ENCODE measurements at regions not wholly inside any gene's neighbourhood (a gene's known extent, or its start where the extent isn't known, plus 50 kb on each side); places are given as distances from the start of the nearest gene placed in this dataset.

GRCh38 chr7:98679741-98680140 lies 62.7 kb downstream of the NPTX2 start:
- ATAC-seq = no peak
- Mint-ChIP-seq H3K4me1 (no peaks in the 10 kb centered on the region), H3K9me3 (peaks cover 4% of the 10 kb centered on the region), H3K36me3 (no peaks in the 10 kb centered on the region), H3K27ac (no peak overlapping the region), H3K4me3 (no peak overlapping the region)
- DNase-seq (ENCODE audit: low spot score in 2 of 2) = no peak

- Mint-ChIP-seq H3K27ac (no peak overlapping the region), H3K4me3 (no peak overlapping the region), H3K9me3 (peaks cover 18% of the 10 kb centered on the region), H3K36me3 (no peaks in the 10 kb centered on the region), H3K4me1 (no peaks in the 10 kb centered on the region)
- DNase-seq (ENCODE audit: low spot score in 2 of 2) = no peak
- ATAC-seq = no peak
Measured at GRCh38 chr7:98681511-98681910, 64.4 kb downstream of the NPTX2 start.

GRCh38 chr7:98681951-98682350 lies 64.9 kb downstream of the NPTX2 start:
- H3K9me3 Mint-ChIP-seq = peaks cover 19% of the 10 kb centered on the region

GRCh38 chr7:98683514-98683913 lies 66.4 kb downstream of the NPTX2 start:
- Mint-ChIP-seq H3K4me1 (no peaks in the 10 kb centered on the region), H3K9me3 (peaks cover 22% of the 10 kb centered on the region), H3K4me3 (no peak overlapping the region), H3K27ac (no peak overlapping the region), H3K36me3 (no peaks in the 10 kb centered on the region)
- no peak for DNase-seq (ENCODE audit: low spot score in 2 of 2)
- no peak for ATAC-seq

More at GRCh38 chr7:98681951-98682350, 64.9 kb downstream of the NPTX2 start:
- ATAC-seq (no peak), DNase-seq (ENCODE audit: low spot score in 2 of 2) (no peak)
- Mint-ChIP-seq H3K36me3 (no peaks in the 10 kb centered on the region), H3K27ac (no peak overlapping the region), H3K4me1 (no peaks in the 10 kb centered on the region), H3K4me3 (no peak overlapping the region)

GRCh38 chr7:98685541-98685940 lies 68.5 kb downstream of the NPTX2 start:
- Mint-ChIP-seq H3K36me3 (no peaks in the 10 kb centered on the region), H3K27ac (no peak overlapping the region), H3K4me1 (no peaks in the 10 kb centered on the region), H3K4me3 (no peak overlapping the region), H3K9me3 (peaks cover 26% of the 10 kb centered on the region)
- DNase-seq (ENCODE audit: low spot score in 2 of 2) (no peak), ATAC-seq (no peak)

GRCh38 chr7:98686466-98687080 lies 69.5 kb downstream of the NPTX2 start:
- Mint-ChIP-seq H3K9me3 (peaks cover 30% of the 10 kb centered on the region), H3K27ac (no peak overlapping the region), H3K4me1 (no peaks in the 10 kb centered on the region), H3K36me3 (no peaks in the 10 kb centered on the region), H3K4me3 (no peak overlapping the region)
- DNase-seq (ENCODE audit: low spot score in 2 of 2) (no peak), ATAC-seq (no peak)

GRCh38 chr7:98687111-98687751 lies 70.1 kb downstream of the NPTX2 start:
- Mint-ChIP-seq H3K4me3 (no peak overlapping the region), H3K4me1 (no peaks in the 10 kb centered on the region), H3K27ac (no peak overlapping the region), H3K36me3 (no peaks in the 10 kb centered on the region), H3K9me3 (peaks cover 33% of the 10 kb centered on the region)
- no peak for ATAC-seq
- no peak for DNase-seq (ENCODE audit: low spot score in 2 of 2)

- ATAC-seq (no peak), DNase-seq (ENCODE audit: low spot score in 2 of 2) (no peak)
- Mint-ChIP-seq H3K4me1 (no peaks in the 10 kb centered on the region), H3K27ac (no peak overlapping the region), H3K9me3 (peaks cover 14% of the 10 kb centered on the region), H3K4me3 (no peak overlapping the region), H3K36me3 (no peaks in the 10 kb centered on the region)
Measured at GRCh38 chr7:98691619-98692018, 74.5 kb downstream of the NPTX2 start.

- H3K4me3 Mint-ChIP-seq = no peak overlapping the region
- H3K9me3 Mint-ChIP-seq = peaks cover 9% of the 10 kb centered on the region
- no peaks in the 10 kb centered on the region for H3K36me3 Mint-ChIP-seq
- ATAC-seq (no peak), DNase-seq (ENCODE audit: low spot score in 2 of 2) (no peak)
- no peak overlapping the region for H3K27ac Mint-ChIP-seq
- no peaks in the 10 kb centered on the region for H3K4me1 Mint-ChIP-seq
Measured at GRCh38 chr7:98697083-98697482, 80.0 kb downstream of the NPTX2 start.

- no peak for ATAC-seq
- no peaks in the 10 kb centered on the region for H3K36me3 Mint-ChIP-seq
Measured at GRCh38 chr7:98697485-98698240, 80.6 kb downstream of the NPTX2 start.

GRCh38 chr7:98698976-98699375 lies 81.9 kb downstream of the NPTX2 start:
- ATAC-seq = no peak
- no peak for DNase-seq (ENCODE audit: low spot score in 2 of 2)
- Mint-ChIP-seq H3K36me3 (no peaks in the 10 kb centered on the region), H3K4me1 (no peaks in the 10 kb centered on the region), H3K27ac (no peak overlapping the region), H3K4me3 (no peak overlapping the region), H3K9me3 (peaks cover 9% of the 10 kb centered on the region)

More at GRCh38 chr7:98697485-98698240, 80.6 kb downstream of the NPTX2 start:
- Mint-ChIP-seq H3K4me1 (no peaks in the 10 kb centered on the region), H3K4me3 (no peak overlapping the region), H3K9me3 (peaks cover 9% of the 10 kb centered on the region), H3K27ac (no peak overlapping the region)
- DNase-seq (ENCODE audit: low spot score in 2 of 2) = no peak

GRCh38 chr7:98700533-98700932 lies 83.4 kb downstream of the NPTX2 start:
- no peak overlapping the region for H3K27ac Mint-ChIP-seq
- no peaks in the 10 kb centered on the region for H3K4me1 Mint-ChIP-seq
- DNase-seq (ENCODE audit: low spot score in 2 of 2) (no peak), ATAC-seq (no peak)
- H3K36me3 Mint-ChIP-seq = no peaks in the 10 kb centered on the region
- H3K4me3 Mint-ChIP-seq = no peak overlapping the region
- H3K9me3 Mint-ChIP-seq = peaks cover 9% of the 10 kb centered on the region

GRCh38 chr7:98701372-98701771 lies 84.3 kb downstream of the NPTX2 start:
- peaks cover 9% of the 10 kb centered on the region for H3K9me3 Mint-ChIP-seq
- DNase-seq (ENCODE audit: low spot score in 2 of 2) (no peak), ATAC-seq (no peak)
- H3K4me1 Mint-ChIP-seq = no peaks in the 10 kb centered on the region
- H3K27ac Mint-ChIP-seq = no peak overlapping the region
- H3K36me3 Mint-ChIP-seq = no peaks in the 10 kb centered on the region
- no peak overlapping the region for H3K4me3 Mint-ChIP-seq

GRCh38 chr7:98702021-98702420 lies 84.9 kb downstream of the NPTX2 start:
- no peak for ATAC-seq
- no peak overlapping the region for H3K27ac Mint-ChIP-seq
- no peaks in the 10 kb centered on the region for H3K36me3 Mint-ChIP-seq
- no peaks in the 10 kb centered on the region for H3K4me1 Mint-ChIP-seq
- no peak overlapping the region for H3K4me3 Mint-ChIP-seq
- peaks cover 6% of the 10 kb centered on the region for H3K9me3 Mint-ChIP-seq
- no peak for DNase-seq (ENCODE audit: low spot score in 2 of 2)

GRCh38 chr7:98703916-98704315 lies 86.8 kb downstream of the NPTX2 start:
- ATAC-seq = no peak
- H3K27ac Mint-ChIP-seq = no peak overlapping the region
- peaks cover 4% of the 10 kb centered on the region for H3K9me3 Mint-ChIP-seq
- H3K4me1 Mint-ChIP-seq = no peaks in the 10 kb centered on the region
- no peak overlapping the region for H3K4me3 Mint-ChIP-seq
- DNase-seq (ENCODE audit: low spot score in 2 of 2) = no peak
- no peaks in the 10 kb centered on the region for H3K36me3 Mint-ChIP-seq

- no peak for ATAC-seq
- no peak for DNase-seq (ENCODE audit: low spot score in 2 of 2)
- Mint-ChIP-seq H3K36me3 (no peaks in the 10 kb centered on the region), H3K27ac (no peak overlapping the region), H3K4me1 (no peaks in the 10 kb centered on the region), H3K9me3 (no peaks in the 10 kb centered on the region), H3K4me3 (no peak overlapping the region)
Measured at GRCh38 chr7:98705626-98706025, 88.5 kb downstream of the NPTX2 start.
